H1 (cell line): ENCODE measurements at regions not wholly inside any gene's neighbourhood (a gene's known extent, or its start where the extent isn't known, plus 50 kb on each side); places are given as distances from the start of the nearest gene placed in this dataset.

Source experiments
- CHD1 ChIP-seq: IDR thresholded peaks from 2 replicates; pipeline ENCODE4 v1.6.1; 2012; ENCODE audit warnings: low read depth, low read length, improper control_type of control experiment

DNA sequence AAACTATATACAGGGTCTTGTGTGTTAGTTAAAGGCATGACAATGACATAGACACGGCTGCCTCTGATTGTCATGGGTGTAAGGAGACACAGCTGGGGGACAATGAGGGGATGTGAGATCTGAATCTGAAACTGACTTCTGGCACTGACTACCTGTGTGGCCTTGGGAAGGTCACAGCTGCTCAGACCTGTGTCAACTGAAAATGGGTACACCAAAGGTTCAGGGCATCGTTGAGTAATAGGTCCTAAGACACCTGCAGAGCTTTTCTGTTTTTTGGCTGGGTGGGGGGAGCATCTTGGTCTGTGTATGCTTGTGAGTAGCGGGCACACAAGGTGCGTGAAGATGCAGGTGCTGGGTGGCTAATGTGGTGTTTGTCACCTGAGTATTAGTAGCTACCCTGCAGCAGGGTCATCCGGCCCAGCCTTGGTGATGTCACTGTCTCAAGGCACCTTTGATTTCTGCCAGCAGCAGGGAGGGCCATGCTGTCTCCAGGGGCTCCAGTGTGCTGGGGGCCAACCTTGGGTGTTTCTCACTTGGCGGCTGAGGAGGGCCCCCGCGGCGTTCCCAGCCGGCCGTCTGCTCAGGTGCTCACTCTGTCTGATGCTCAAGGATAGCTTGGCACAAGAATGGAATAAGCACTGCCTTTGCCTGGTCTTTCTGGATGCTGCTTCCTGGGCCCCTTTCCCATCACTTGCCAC lies 53.1 kb upstream of the HS6ST1 start (continued):
- TF ChIP-seq CHD1: no peak
- TF ChIP-seq, all 59 proteins: peak for 0
